ENCODE measurements at regions not wholly inside any gene's neighbourhood (a gene's known extent, or its start where the extent isn't known, plus 50 kb on each side); places are given as distances from the start of the nearest gene placed in this dataset.

- no peak for DNase-seq
- no peaks in the 10 kb centered on the region for H3K4me1 Mint-ChIP-seq (ENCODE audit: low read depth)
- H3K27me3 Mint-ChIP-seq, result peaks cover 5% of the 10 kb centered on the region
- no peak overlapping the region for H3K27ac Mint-ChIP-seq
- no peaks in the 10 kb centered on the region for H3K9me3 Mint-ChIP-seq
- H3K4me3 Mint-ChIP-seq, result no peak overlapping the region
- no peaks in the 10 kb centered on the region for H3K36me3 Mint-ChIP-seq (ENCODE audit: low read depth)
These were observed 164.0 kb upstream of the ZNF507 start for GRCh38 chr19:32181216-32181920.

- no peak overlapping the region for H3K27ac Mint-ChIP-seq
- H3K4me1 Mint-ChIP-seq (ENCODE audit: low read depth), result no peaks in the 10 kb centered on the region
- no peaks in the 10 kb centered on the region for H3K36me3 Mint-ChIP-seq (ENCODE audit: low read depth)
- H3K4me3 Mint-ChIP-seq, result no peak overlapping the region
- no peaks in the 10 kb centered on the region for H3K9me3 Mint-ChIP-seq
- DNase-seq, result no peak
- H3K27me3 Mint-ChIP-seq, result peaks cover 9% of the 10 kb centered on the region
These were observed 158.7 kb upstream of the ZNF507 start for GRCh38 chr19:32186542-32187330.

- Mint-ChIP-seq H3K36me3 (ENCODE audit: low read depth) (no peaks in the 10 kb centered on the region), H3K9me3 (peaks cover 4% of the 10 kb centered on the region), H3K27me3 (peaks cover 9% of the 10 kb centered on the region), H3K4me1 (ENCODE audit: low read depth) (no peaks in the 10 kb centered on the region), H3K4me3 (no peak overlapping the region), H3K27ac (no peak overlapping the region)
- DNase-seq, result no peak
These were observed 156.5 kb upstream of the ZNF507 start for GRCh38 chr19:32188921-32189320.

GRCh38 chr19:32189956-32190706 lies 155.3 kb upstream of the ZNF507 start:
- no peak overlapping the region for H3K4me3 Mint-ChIP-seq
- H3K27ac Mint-ChIP-seq, result no peak overlapping the region
- no peaks in the 10 kb centered on the region for H3K36me3 Mint-ChIP-seq (ENCODE audit: low read depth)
- H3K9me3 Mint-ChIP-seq, result peaks cover 7% of the 10 kb centered on the region
- DNase-seq, result no peak
- no peaks in the 10 kb centered on the region for H3K4me1 Mint-ChIP-seq (ENCODE audit: low read depth)
- H3K27me3 Mint-ChIP-seq, result peaks cover 9% of the 10 kb centered on the region

- Mint-ChIP-seq H3K4me3 (no peak overlapping the region), H3K9me3 (peaks cover 7% of the 10 kb centered on the region), H3K36me3 (ENCODE audit: low read depth) (no peaks in the 10 kb centered on the region), H3K4me1 (ENCODE audit: low read depth) (no peaks in the 10 kb centered on the region), H3K27ac (no peak overlapping the region), H3K27me3 (peaks cover 12% of the 10 kb centered on the region)
- DNase-seq, result no peak
These were observed 153.5 kb upstream of the ZNF507 start for GRCh38 chr19:32191921-32192320.

- DNase-seq, result no peak
- Mint-ChIP-seq H3K27ac (no peak overlapping the region), H3K27me3 (peaks cover 16% of the 10 kb centered on the region), H3K4me1 (ENCODE audit: low read depth) (no peaks in the 10 kb centered on the region), H3K4me3 (no peak overlapping the region), H3K36me3 (ENCODE audit: low read depth) (no peaks in the 10 kb centered on the region), H3K9me3 (peaks cover 7% of the 10 kb centered on the region)
These were observed 149.5 kb upstream of the ZNF507 start for GRCh38 chr19:32195706-32196610.

GRCh38 chr19:32196690-32197420 lies 148.6 kb upstream of the ZNF507 start:
- H3K27me3 Mint-ChIP-seq, result peaks cover 19% of the 10 kb centered on the region
- H3K36me3 Mint-ChIP-seq (ENCODE audit: low read depth), result no peaks in the 10 kb centered on the region
- peaks cover 4% of the 10 kb centered on the region for H3K4me1 Mint-ChIP-seq (ENCODE audit: low read depth)
- H3K9me3 Mint-ChIP-seq, result peaks cover 7% of the 10 kb centered on the region
- H3K27ac Mint-ChIP-seq, result no peak overlapping the region
- no peak overlapping the region for H3K4me3 Mint-ChIP-seq
- no peak for DNase-seq

- no peak for DNase-seq
- H3K36me3 Mint-ChIP-seq (ENCODE audit: low read depth), result no peaks in the 10 kb centered on the region
- H3K27me3 Mint-ChIP-seq, result peaks cover 25% of the 10 kb centered on the region
- no peak overlapping the region for H3K4me3 Mint-ChIP-seq
- peaks cover 5% of the 10 kb centered on the region for H3K4me1 Mint-ChIP-seq (ENCODE audit: low read depth)
- H3K9me3 Mint-ChIP-seq, result peaks cover 7% of the 10 kb centered on the region
- no peak overlapping the region for H3K27ac Mint-ChIP-seq
These were observed 147.2 kb upstream of the ZNF507 start for GRCh38 chr19:32197896-32198882.

- Mint-ChIP-seq H3K4me3 (no peak overlapping the region), H3K27ac (no peak overlapping the region), H3K4me1 (ENCODE audit: low read depth) (peaks cover 5% of the 10 kb centered on the region), H3K36me3 (ENCODE audit: low read depth) (no peaks in the 10 kb centered on the region), H3K27me3 (peaks cover 26% of the 10 kb centered on the region), H3K9me3 (no peaks in the 10 kb centered on the region)
- DNase-seq, result no peak
These were observed 145.8 kb upstream of the ZNF507 start for GRCh38 chr19:32199501-32200040.

- DNase-seq, result no peak
- Mint-ChIP-seq H3K9me3 (no peaks in the 10 kb centered on the region), H3K4me3 (no peak overlapping the region), H3K36me3 (ENCODE audit: low read depth) (no peaks in the 10 kb centered on the region), H3K27me3 (peaks cover 29% of the 10 kb centered on the region), H3K27ac (no peak overlapping the region), H3K4me1 (ENCODE audit: low read depth) (peaks cover 5% of the 10 kb centered on the region)
These were observed 144.9 kb upstream of the ZNF507 start for GRCh38 chr19:32200312-32201038.

GRCh38 chr19:32201211-32201610 lies 144.2 kb upstream of the ZNF507 start:
- Mint-ChIP-seq H3K36me3 (ENCODE audit: low read depth) (no peaks in the 10 kb centered on the region), H3K4me1 (ENCODE audit: low read depth) (peaks cover 5% of the 10 kb centered on the region), H3K4me3 (no peak overlapping the region), H3K9me3 (no peaks in the 10 kb centered on the region), H3K27me3 (peaks cover 32% of the 10 kb centered on the region), H3K27ac (no peak overlapping the region)
- DNase-seq, result no peak

GRCh38 chr19:32201636-32202051 lies 143.8 kb upstream of the ZNF507 start:
- peaks cover 5% of the 10 kb centered on the region for H3K4me1 Mint-ChIP-seq (ENCODE audit: low read depth)
- H3K9me3 Mint-ChIP-seq, result no peaks in the 10 kb centered on the region
- H3K27me3 Mint-ChIP-seq, result peaks cover 35% of the 10 kb centered on the region
- H3K4me3 Mint-ChIP-seq, result no peak overlapping the region
- no peaks in the 10 kb centered on the region for H3K36me3 Mint-ChIP-seq (ENCODE audit: low read depth)
- no peak for DNase-seq
- H3K27ac Mint-ChIP-seq, result no peak overlapping the region

Data from activated T-cell treated with anti-CD3 and anti-CD28 coated beads, Interleukin-2, amount 50 U/mL, for 24 hours (primary cell).